ENCODE measurements at regions not wholly inside any gene's neighbourhood (a gene's known extent, or its start where the extent isn't known, plus 50 kb on each side); places are given as distances from the start of the nearest gene placed in this dataset.
"Not testable (repeated sequence)": the region's sequence is repeated elsewhere in the genome, so short reads cannot be mapped to it uniquely, and the experiment has no call there.

- Histone ChIP-seq H3K27ac (ENCODE audit: low read length) (no peak overlapping the region), H3K4me1 (ENCODE audit: low read length) (no peaks in the 10 kb centered on the region), H3K4me2 (ENCODE audit: low read depth, low read length, poor library complexity, severe bottlenecking) (no peak overlapping the region), H4K20me1 (ENCODE audit: insufficient read depth, low read depth, low read length) (no peaks in the 10 kb centered on the region), H2AFZ (ENCODE audit: low read length) (no peak overlapping the region), H3K4me3 (ENCODE audit: low read length) (no peak overlapping the region), H3K79me2 (ENCODE audit: low read length) (no peaks in the 10 kb centered on the region), H3K9me2 (replicated peaks; ENCODE audit: insufficient read depth, low read length) (no peaks in the 10 kb centered on the region), H3K36me3 (ENCODE audit: insufficient read depth, low read length) (no peaks in the 10 kb centered on the region), H3K9ac (ENCODE audit: low read length) (no peak overlapping the region), H3K27me3 (ENCODE audit: low read length) (no peaks in the 10 kb centered on the region), H3K9me3 (ENCODE audit: low read length) (peaks cover 26% of the 10 kb centered on the region)
- DNase-seq = no peak
Measured at GRCh38 chr5:12625667-12626263, 721.5 kb upstream of the CTNND2 start.

- no peaks in the 10 kb centered on the region for H3K27me3 ChIP-seq (ENCODE audit: low read length)
- H3K9ac ChIP-seq (ENCODE audit: low read length) = no peak overlapping the region
- no peaks in the 10 kb centered on the region for H3K79me2 ChIP-seq (ENCODE audit: low read length)
- H3K9me2 ChIP-seq (replicated peaks; ENCODE audit: insufficient read depth, low read length) = no peaks in the 10 kb centered on the region
- no peak overlapping the region for H2AFZ ChIP-seq (ENCODE audit: low read length)
- no peak overlapping the region for H3K27ac ChIP-seq (ENCODE audit: low read length)
- DNase-seq = no peak
- H3K4me3 ChIP-seq (ENCODE audit: low read length) = no peak overlapping the region
- H3K36me3 ChIP-seq (ENCODE audit: insufficient read depth, low read length) = no peaks in the 10 kb centered on the region
- H3K4me2 ChIP-seq (ENCODE audit: low read depth, low read length, poor library complexity, severe bottlenecking) = no peak overlapping the region
- H4K20me1 ChIP-seq (ENCODE audit: insufficient read depth, low read depth, low read length) = no peaks in the 10 kb centered on the region
- no peaks in the 10 kb centered on the region for H3K4me1 ChIP-seq (ENCODE audit: low read length)
- H3K9me3 ChIP-seq (ENCODE audit: low read length) = peaks cover 30% of the 10 kb centered on the region
Measured at GRCh38 chr5:12624776-12625560, 720.7 kb upstream of the CTNND2 start.

GRCh38 chr5:12623408-12623807, 719.2 kb upstream of the CTNND2 start:
- Histone ChIP-seq H3K27me3 (ENCODE audit: low read length) (no peaks in the 10 kb centered on the region), H3K4me2 (ENCODE audit: low read depth, low read length, poor library complexity, severe bottlenecking) (no peak overlapping the region), H3K27ac (ENCODE audit: low read length) (no peak overlapping the region), H3K9me2 (replicated peaks; ENCODE audit: insufficient read depth, low read length) (no peaks in the 10 kb centered on the region), H3K4me1 (ENCODE audit: low read length) (no peaks in the 10 kb centered on the region), H3K4me3 (ENCODE audit: low read length) (no peak overlapping the region), H4K20me1 (ENCODE audit: insufficient read depth, low read depth, low read length) (no peaks in the 10 kb centered on the region), H3K9me3 (ENCODE audit: low read length) (peaks cover 31% of the 10 kb centered on the region), H2AFZ (ENCODE audit: low read length) (no peak overlapping the region), H3K79me2 (ENCODE audit: low read length) (no peaks in the 10 kb centered on the region), H3K36me3 (ENCODE audit: insufficient read depth, low read length) (no peaks in the 10 kb centered on the region), H3K9ac (ENCODE audit: low read length) (no peak overlapping the region)
- DNase-seq = no peak

GRCh38 chr5:12616093-12616492, 711.8 kb upstream of the CTNND2 start:
- no peaks in the 10 kb centered on the region for H3K79me2 ChIP-seq (ENCODE audit: low read length)
- peaks cover 48% of the 10 kb centered on the region for H3K9me3 ChIP-seq (ENCODE audit: low read length)
- no peak overlapping the region for H3K4me2 ChIP-seq (ENCODE audit: low read depth, low read length, poor library complexity, severe bottlenecking)
- H4K20me1 ChIP-seq (ENCODE audit: insufficient read depth, low read depth, low read length) = no peaks in the 10 kb centered on the region
- no peaks in the 10 kb centered on the region for H3K9me2 ChIP-seq (replicated peaks; ENCODE audit: insufficient read depth, low read length)
- no peak for DNase-seq
- H2AFZ ChIP-seq (ENCODE audit: low read length) = no peak overlapping the region
- no peak overlapping the region for H3K4me3 ChIP-seq (ENCODE audit: low read length)
- no peak overlapping the region for H3K27ac ChIP-seq (ENCODE audit: low read length)
- no peaks in the 10 kb centered on the region for H3K4me1 ChIP-seq (ENCODE audit: low read length)
- H3K27me3 ChIP-seq (ENCODE audit: low read length) = no peaks in the 10 kb centered on the region
- no peak overlapping the region for H3K9ac ChIP-seq (ENCODE audit: low read length)
- no peaks in the 10 kb centered on the region for H3K36me3 ChIP-seq (ENCODE audit: insufficient read depth, low read length)

- Histone ChIP-seq H3K4me1 (ENCODE audit: low read length) (no peaks in the 10 kb centered on the region), H3K9me3 (ENCODE audit: low read length) (peaks cover 40% of the 10 kb centered on the region), H3K36me3 (ENCODE audit: insufficient read depth, low read length) (no peaks in the 10 kb centered on the region), H3K4me2 (ENCODE audit: low read depth, low read length, poor library complexity, severe bottlenecking) (no peak overlapping the region), H3K9ac (ENCODE audit: low read length) (no peak overlapping the region), H4K20me1 (ENCODE audit: insufficient read depth, low read depth, low read length) (no peaks in the 10 kb centered on the region), H3K27me3 (ENCODE audit: low read length) (no peaks in the 10 kb centered on the region), H2AFZ (ENCODE audit: low read length) (no peak overlapping the region), H3K79me2 (ENCODE audit: low read length) (no peaks in the 10 kb centered on the region), H3K9me2 (replicated peaks; ENCODE audit: insufficient read depth, low read length) (no peaks in the 10 kb centered on the region), H3K4me3 (ENCODE audit: low read length) (no peak overlapping the region), H3K27ac (ENCODE audit: low read length) (no peak overlapping the region)
- no peak for DNase-seq
Measured at GRCh38 chr5:12615141-12615820, 711.0 kb upstream of the CTNND2 start.

- no peaks in the 10 kb centered on the region for H3K27me3 ChIP-seq (ENCODE audit: low read length)
- no peaks in the 10 kb centered on the region for H3K4me1 ChIP-seq (ENCODE audit: low read length)
- DNase-seq = no peak
- peaks cover 40% of the 10 kb centered on the region for H3K9me3 ChIP-seq (ENCODE audit: low read length)
- no peak overlapping the region for H3K27ac ChIP-seq (ENCODE audit: low read length)
- H2AFZ ChIP-seq (ENCODE audit: low read length) = no peak overlapping the region
- H3K9ac ChIP-seq (ENCODE audit: low read length) = no peak overlapping the region
- H3K4me2 ChIP-seq (ENCODE audit: low read depth, low read length, poor library complexity, severe bottlenecking) = no peak overlapping the region
- H4K20me1 ChIP-seq (ENCODE audit: insufficient read depth, low read depth, low read length) = no peaks in the 10 kb centered on the region
- no peaks in the 10 kb centered on the region for H3K79me2 ChIP-seq (ENCODE audit: low read length)
- no peaks in the 10 kb centered on the region for H3K36me3 ChIP-seq (ENCODE audit: insufficient read depth, low read length)
- H3K4me3 ChIP-seq (ENCODE audit: low read length) = no peak overlapping the region
- no peaks in the 10 kb centered on the region for H3K9me2 ChIP-seq (replicated peaks; ENCODE audit: insufficient read depth, low read length)
Measured at GRCh38 chr5:12614608-12615007, 710.4 kb upstream of the CTNND2 start.

GRCh38 chr5:12611132-12611531, 706.9 kb upstream of the CTNND2 start:
- Histone ChIP-seq H4K20me1 (ENCODE audit: insufficient read depth, low read depth, low read length) (no peaks in the 10 kb centered on the region), H2AFZ (ENCODE audit: low read length) (no peak overlapping the region), H3K27me3 (ENCODE audit: low read length) (no peaks in the 10 kb centered on the region), H3K79me2 (ENCODE audit: low read length) (no peaks in the 10 kb centered on the region), H3K4me1 (ENCODE audit: low read length) (no peaks in the 10 kb centered on the region), H3K9me3 (ENCODE audit: low read length) (peaks cover 35% of the 10 kb centered on the region), H3K27ac (ENCODE audit: low read length) (no peak overlapping the region), H3K9me2 (replicated peaks; ENCODE audit: insufficient read depth, low read length) (no peaks in the 10 kb centered on the region), H3K4me2 (ENCODE audit: low read depth, low read length, poor library complexity, severe bottlenecking) (no peak overlapping the region), H3K9ac (ENCODE audit: low read length) (no peak overlapping the region), H3K36me3 (ENCODE audit: insufficient read depth, low read length) (no peaks in the 10 kb centered on the region), H3K4me3 (ENCODE audit: low read length) (no peak overlapping the region)
- DNase-seq = no peak

GRCh38 chr5:12607817-12608216, 703.6 kb upstream of the CTNND2 start:
- not testable (repeated sequence) for H3K4me3 ChIP-seq (ENCODE audit: low read length); H3K36me3 ChIP-seq (ENCODE audit: insufficient read depth, low read length); H3K4me1 ChIP-seq (ENCODE audit: low read length); H3K9ac ChIP-seq (ENCODE audit: low read length); DNase-seq; H3K79me2 ChIP-seq (ENCODE audit: low read length); H3K27me3 ChIP-seq (ENCODE audit: low read length); H2AFZ ChIP-seq (ENCODE audit: low read length); H3K27ac ChIP-seq (ENCODE audit: low read length); H3K9me2 ChIP-seq (replicated peaks; ENCODE audit: insufficient read depth, low read length); H3K4me2 ChIP-seq (ENCODE audit: low read depth, low read length, poor library complexity, severe bottlenecking); H4K20me1 ChIP-seq (ENCODE audit: insufficient read depth, low read depth, low read length)
- peaks cover 21% of the 10 kb centered on the region for H3K9me3 ChIP-seq (ENCODE audit: low read length)

All from Karpas-422 (cell line).